ENCODE measurements at regions not wholly inside any gene's neighbourhood (a gene's known extent, or its start where the extent isn't known, plus 50 kb on each side); places are given as distances from the start of the nearest gene placed in this dataset.

DNA sequence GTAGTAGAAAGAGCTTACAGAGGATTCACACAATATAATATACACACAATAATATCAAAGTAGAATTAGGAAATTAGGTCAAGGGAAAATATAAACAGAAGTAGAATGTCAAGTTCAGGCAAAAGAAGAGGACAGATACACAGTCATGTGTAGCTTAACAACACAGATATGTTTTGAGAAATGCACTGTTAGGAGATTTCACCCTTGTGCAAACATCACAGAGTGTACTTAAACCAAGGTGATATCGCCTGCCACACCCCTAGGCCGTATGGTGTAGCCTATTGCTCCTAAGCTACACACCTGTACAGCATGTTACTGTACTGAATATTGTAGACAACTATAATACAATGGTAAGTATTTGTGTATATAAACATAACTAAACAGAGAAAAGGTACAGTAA lies 110.0 kb upstream of the EDNRA start:
- Mint-ChIP-seq H3K27me3 (no peaks in the 10 kb centered on the region), H3K4me3 (no peak overlapping the region), H3K36me3 (ENCODE audit: insufficient read depth) (no peaks in the 10 kb centered on the region), H3K4me1 (no peaks in the 10 kb centered on the region), H3K9me3 (peaks cover 4% of the 10 kb centered on the region), H3K27ac (ENCODE audit: low read depth) (no peak overlapping the region)
- DNase-seq (ENCODE audit: low spot score in 2 of 2): no peak
- ATAC-seq (replicated peaks; ENCODE audit: extremely low read depth, poor library complexity, severe bottlenecking): no peak

DNA sequence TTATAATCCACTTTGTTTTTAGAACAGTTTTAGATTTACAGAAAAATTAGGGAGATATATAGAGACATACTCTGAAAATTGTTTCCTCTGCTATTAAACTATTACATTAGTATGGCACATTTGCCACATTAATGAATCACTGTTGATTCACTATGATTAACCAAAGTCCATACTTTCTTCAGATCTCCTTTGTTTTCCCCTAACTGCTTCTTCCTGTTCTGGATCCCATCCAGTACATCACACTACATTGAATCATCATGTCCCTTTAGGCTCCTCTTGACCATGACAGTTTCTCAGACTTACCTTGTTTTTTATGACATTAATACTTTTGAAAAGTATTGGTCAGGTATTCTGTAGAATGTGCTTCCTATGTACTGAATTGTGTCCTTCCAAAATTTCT lies 109.2 kb upstream of the EDNRA start:
- no peak for DNase-seq (ENCODE audit: low spot score in 2 of 2)

DNA sequence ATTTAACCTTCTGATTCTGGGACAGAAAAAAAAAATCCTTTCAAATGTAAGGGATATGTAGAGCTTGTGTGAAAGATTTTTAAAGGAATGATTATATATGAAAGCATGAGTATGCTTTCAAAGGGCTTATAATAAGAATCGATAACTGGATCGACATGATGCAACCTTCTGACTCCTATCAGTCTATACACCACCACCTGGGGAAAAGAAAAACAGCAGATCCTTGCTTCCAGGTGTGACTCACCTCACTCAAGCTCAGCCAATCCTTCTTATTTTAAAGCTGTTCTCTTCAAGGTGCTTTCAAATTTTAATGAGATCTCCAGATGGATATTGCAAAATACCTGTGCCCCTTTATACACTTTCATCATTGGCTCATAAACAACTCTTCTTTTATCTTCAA lies 102.1 kb upstream of the EDNRA start:
- Mint-ChIP-seq H3K36me3 (ENCODE audit: insufficient read depth) (no peaks in the 10 kb centered on the region), H3K4me1 (no peaks in the 10 kb centered on the region), H3K4me3 (no peak overlapping the region), H3K27ac (ENCODE audit: low read depth) (no peak overlapping the region), H3K9me3 (peaks cover 17% of the 10 kb centered on the region), H3K27me3 (no peaks in the 10 kb centered on the region)
- no peak for DNase-seq (ENCODE audit: low spot score in 2 of 2)
- ATAC-seq (replicated peaks; ENCODE audit: extremely low read depth, poor library complexity, severe bottlenecking): no peak

More for the DNA sequence above, 109.2 kb upstream of the EDNRA start:
- Mint-ChIP-seq H3K27ac (ENCODE audit: low read depth) (no peak overlapping the region), H3K4me1 (no peaks in the 10 kb centered on the region), H3K27me3 (no peaks in the 10 kb centered on the region), H3K4me3 (no peak overlapping the region), H3K9me3 (peaks cover 10% of the 10 kb centered on the region), H3K36me3 (ENCODE audit: insufficient read depth) (no peaks in the 10 kb centered on the region)
- no peak for ATAC-seq (replicated peaks; ENCODE audit: extremely low read depth, poor library complexity, severe bottlenecking)

DNA sequence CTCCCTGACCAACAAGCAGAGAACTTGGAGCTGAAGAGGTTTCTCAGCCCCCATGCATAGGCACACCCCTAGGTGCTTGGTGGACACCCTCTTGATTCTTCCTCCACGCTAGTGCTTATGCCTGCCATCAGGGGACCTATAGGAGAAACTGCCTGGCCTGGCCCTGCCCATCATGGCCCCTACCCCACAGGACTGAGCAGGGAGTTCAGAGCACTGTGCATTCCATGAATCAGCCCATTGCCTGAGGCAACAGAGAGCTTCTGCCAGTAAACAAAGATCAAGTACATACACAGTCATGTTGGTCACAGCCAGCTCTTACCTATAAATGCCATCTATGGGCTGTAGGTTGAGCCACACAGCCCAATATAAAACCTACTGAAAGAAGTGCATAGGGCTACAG lies 99.1 kb upstream of the EDNRA start:
- no peak overlapping the region for H3K4me3 Mint-ChIP-seq
- DNase-seq (ENCODE audit: low spot score in 2 of 2) (no peak), ATAC-seq (replicated peaks; ENCODE audit: extremely low read depth, poor library complexity, severe bottlenecking) (no peak)
- H3K9me3 Mint-ChIP-seq: peaks cover 7% of the 10 kb centered on the region
- no peak overlapping the region for H3K27ac Mint-ChIP-seq (ENCODE audit: low read depth)
- H3K36me3 Mint-ChIP-seq (ENCODE audit: insufficient read depth): no peaks in the 10 kb centered on the region
- no peaks in the 10 kb centered on the region for H3K4me1 Mint-ChIP-seq
- H3K27me3 Mint-ChIP-seq: no peaks in the 10 kb centered on the region

DNA sequence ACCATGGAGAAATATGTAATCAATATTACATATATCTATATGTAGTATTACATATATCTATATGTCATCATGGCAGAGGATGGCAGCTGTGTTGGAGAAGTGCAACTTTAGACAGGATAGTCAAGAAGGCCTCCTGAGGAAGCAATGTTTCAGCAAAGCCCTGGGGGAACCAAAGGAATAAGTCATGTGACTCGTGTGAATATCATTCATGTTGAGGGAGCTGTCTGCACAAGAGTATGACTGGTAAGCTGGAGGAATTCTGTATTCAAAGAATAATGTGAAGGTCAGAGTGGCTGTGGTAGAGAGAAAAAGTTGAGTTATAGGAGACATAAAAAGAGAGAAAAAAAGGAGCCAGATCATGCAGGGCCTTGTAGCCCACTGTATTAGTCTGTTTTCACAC lies 92.9 kb upstream of the EDNRA start:
- Mint-ChIP-seq H3K9me3 (peaks cover 14% of the 10 kb centered on the region), H3K36me3 (ENCODE audit: insufficient read depth) (no peaks in the 10 kb centered on the region), H3K27ac (ENCODE audit: low read depth) (no peak overlapping the region), H3K27me3 (no peaks in the 10 kb centered on the region), H3K4me1 (no peaks in the 10 kb centered on the region), H3K4me3 (no peak overlapping the region)
- ATAC-seq (replicated peaks; ENCODE audit: extremely low read depth, poor library complexity, severe bottlenecking): no peak
- no peak for DNase-seq (ENCODE audit: low spot score in 2 of 2)

DNA sequence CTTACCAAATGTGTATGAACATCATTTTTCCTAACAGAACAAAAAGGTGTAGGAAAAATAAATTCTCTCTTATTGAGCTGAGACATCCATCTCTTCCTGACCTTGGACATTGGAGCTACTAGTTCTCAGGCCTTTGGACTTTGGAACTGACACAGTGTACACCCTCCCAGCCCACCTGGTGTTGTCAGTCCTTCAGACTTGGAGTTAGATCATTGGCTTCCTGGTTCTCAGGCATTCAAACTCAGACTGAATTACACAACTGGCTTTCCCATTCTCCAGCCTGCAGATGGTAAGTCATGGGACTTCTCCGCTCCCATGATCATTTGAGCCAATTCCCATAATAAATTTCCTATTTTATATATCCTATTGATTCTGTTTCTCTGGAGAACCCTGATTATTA lies 84.8 kb upstream of the EDNRA start:
- DNase-seq (ENCODE audit: low spot score in 2 of 2) (no peak), ATAC-seq (replicated peaks; ENCODE audit: extremely low read depth, poor library complexity, severe bottlenecking) (no peak)
- Mint-ChIP-seq H3K4me1 (no peaks in the 10 kb centered on the region), H3K9me3 (peaks cover 4% of the 10 kb centered on the region), H3K27ac (ENCODE audit: low read depth) (no peak overlapping the region), H3K36me3 (ENCODE audit: insufficient read depth) (no peaks in the 10 kb centered on the region), H3K4me3 (no peak overlapping the region), H3K27me3 (peaks cover 7% of the 10 kb centered on the region)

DNA sequence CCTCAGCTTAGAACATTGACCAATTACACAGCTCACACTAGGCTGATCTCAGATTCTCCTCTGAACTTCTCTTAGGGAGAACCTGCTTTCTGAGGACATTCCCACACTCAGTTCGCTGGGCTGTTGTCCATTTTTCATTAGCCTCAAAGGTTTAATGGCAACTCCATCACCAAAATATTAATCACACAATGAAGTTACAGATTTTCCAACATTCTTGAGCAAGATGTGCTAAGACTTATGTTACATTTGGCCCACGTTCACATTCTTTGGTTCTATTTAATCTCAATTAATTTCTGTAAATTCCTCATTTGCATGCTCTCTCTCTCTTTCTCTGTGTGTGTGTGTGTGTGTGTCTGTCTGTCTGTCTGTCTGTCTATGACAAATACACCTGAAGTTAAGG lies 82.3 kb upstream of the EDNRA start:
- Mint-ChIP-seq H3K9me3 (no peaks in the 10 kb centered on the region), H3K27me3 (peaks cover 7% of the 10 kb centered on the region), H3K27ac (ENCODE audit: low read depth) (no peak overlapping the region), H3K36me3 (ENCODE audit: insufficient read depth) (no peaks in the 10 kb centered on the region), H3K4me1 (no peaks in the 10 kb centered on the region), H3K4me3 (no peak overlapping the region)
- ATAC-seq (replicated peaks; ENCODE audit: extremely low read depth, poor library complexity, severe bottlenecking) (no peak), DNase-seq (ENCODE audit: low spot score in 2 of 2) (no peak)

DNA sequence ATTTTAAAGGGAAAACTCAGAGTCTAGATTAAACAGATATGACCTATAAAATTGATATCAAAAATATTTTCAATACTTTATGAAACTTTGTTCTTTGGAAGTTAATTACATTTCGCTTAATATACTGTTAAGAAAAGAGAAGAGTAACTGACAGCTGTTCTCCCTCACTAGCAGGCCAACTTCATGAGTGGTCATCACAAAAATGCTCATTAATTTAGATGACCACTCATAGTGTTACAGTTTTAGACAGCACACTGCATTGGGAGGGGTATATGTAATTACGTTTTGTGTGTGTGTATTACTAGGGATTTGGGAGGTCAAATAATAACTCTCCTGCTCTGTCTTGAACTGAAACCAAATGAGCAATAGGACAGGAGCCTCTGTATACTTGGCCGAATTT lies 80.2 kb upstream of the EDNRA start:
- no peaks in the 10 kb centered on the region for H3K4me1 Mint-ChIP-seq
- no peaks in the 10 kb centered on the region for H3K36me3 Mint-ChIP-seq (ENCODE audit: insufficient read depth)
- H3K27ac Mint-ChIP-seq (ENCODE audit: low read depth): no peak overlapping the region
- no peak for DNase-seq (ENCODE audit: low spot score in 2 of 2)
- no peak for ATAC-seq (replicated peaks; ENCODE audit: extremely low read depth, poor library complexity, severe bottlenecking)
- H3K27me3 Mint-ChIP-seq: no peaks in the 10 kb centered on the region
- peaks cover 6% of the 10 kb centered on the region for H3K9me3 Mint-ChIP-seq
- H3K4me3 Mint-ChIP-seq: no peak overlapping the region

DNA sequence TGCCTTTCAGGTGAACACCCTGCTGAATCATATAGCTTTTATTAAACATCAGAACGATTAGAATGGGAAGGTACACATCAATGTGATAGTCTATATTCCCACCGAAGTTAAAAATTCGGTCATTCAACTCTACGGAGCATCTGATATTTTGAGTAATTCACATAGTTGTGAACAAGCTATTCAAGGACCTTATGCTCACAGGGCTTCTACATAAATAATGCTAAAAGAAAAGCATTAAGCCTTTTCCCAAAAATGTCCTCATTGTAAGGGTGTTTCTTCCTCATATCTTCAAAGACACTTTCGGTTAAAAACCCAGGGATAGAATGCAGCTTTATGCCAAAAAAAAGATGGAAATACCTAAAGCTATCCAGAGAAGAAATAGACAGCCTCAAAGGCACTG lies 79.7 kb upstream of the EDNRA start:
- Mint-ChIP-seq H3K36me3 (ENCODE audit: insufficient read depth) (no peaks in the 10 kb centered on the region), H3K4me1 (no peaks in the 10 kb centered on the region), H3K27me3 (no peaks in the 10 kb centered on the region), H3K27ac (ENCODE audit: low read depth) (no peak overlapping the region), H3K4me3 (no peak overlapping the region), H3K9me3 (peaks cover 6% of the 10 kb centered on the region)
- no peak for DNase-seq (ENCODE audit: low spot score in 2 of 2)
- ATAC-seq (replicated peaks; ENCODE audit: extremely low read depth, poor library complexity, severe bottlenecking): no peak

DNA sequence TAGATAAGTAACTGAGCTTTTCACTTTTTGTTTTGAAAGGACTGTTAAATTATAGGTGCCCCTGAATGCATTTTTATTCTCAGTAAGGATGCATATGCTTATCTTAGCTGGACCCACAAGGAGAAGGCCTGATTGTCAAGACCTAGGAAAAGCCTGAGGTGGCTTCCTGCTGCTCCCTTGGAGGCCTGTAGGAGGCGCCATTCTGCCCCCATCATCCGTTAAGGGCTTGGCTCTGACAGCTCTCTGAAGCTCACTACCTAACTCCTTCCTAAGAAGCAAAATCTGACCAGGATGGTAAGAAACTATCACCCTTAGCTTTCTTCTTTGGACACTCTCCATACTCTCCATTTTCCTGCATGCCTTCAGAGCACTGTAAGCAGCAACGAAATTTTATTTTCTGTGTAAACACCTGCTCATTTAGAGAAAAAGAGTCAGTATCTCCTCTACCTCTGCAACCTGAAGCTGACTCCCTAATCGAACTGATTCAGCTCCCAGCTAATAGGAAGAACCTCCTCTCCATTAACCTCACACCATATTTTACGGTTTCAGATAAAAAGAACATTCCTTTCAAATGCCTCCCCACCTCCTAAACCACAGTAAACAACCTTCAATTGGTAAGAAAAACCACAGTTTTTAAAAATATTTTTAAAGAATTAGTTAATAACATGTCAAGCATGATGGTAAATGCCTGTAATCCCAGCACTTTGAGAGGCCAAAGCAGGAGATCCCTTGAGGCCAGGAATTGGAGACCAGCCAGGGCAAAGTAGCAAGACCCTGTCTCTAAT lies 73.4 kb upstream of the EDNRA start:
- Mint-ChIP-seq H3K27ac (ENCODE audit: low read depth) (no peak overlapping the region), H3K9me3 (peaks cover 6% of the 10 kb centered on the region), H3K4me3 (no peak overlapping the region), H3K36me3 (ENCODE audit: insufficient read depth) (no peaks in the 10 kb centered on the region), H3K4me1 (no peaks in the 10 kb centered on the region), H3K27me3 (no peaks in the 10 kb centered on the region)
- DNase-seq (ENCODE audit: low spot score in 2 of 2) (no peak), ATAC-seq (replicated peaks; ENCODE audit: extremely low read depth, poor library complexity, severe bottlenecking) (no peak)

DNA sequence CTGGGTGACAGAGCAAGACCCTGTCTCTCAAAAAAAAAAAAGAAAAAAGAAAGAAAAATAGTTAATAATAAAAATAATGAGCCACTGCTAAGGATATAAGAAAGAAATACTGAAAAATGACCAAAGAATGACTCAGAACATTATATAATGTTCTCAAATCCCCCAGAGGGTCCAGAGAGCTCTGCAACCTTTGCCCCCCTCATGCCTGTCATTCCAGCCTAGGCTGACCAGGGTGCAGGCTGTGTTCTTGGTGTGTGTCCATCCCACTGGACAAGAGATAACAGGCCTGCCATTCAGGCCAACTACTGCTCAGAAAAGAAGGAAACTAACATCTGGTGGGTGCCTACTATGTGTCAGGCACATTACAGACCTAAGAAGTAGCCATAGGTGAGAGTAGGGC lies 72.7 kb upstream of the EDNRA start:
- no peak overlapping the region for H3K4me3 Mint-ChIP-seq
- no peaks in the 10 kb centered on the region for H3K27me3 Mint-ChIP-seq
- no peak overlapping the region for H3K27ac Mint-ChIP-seq (ENCODE audit: low read depth)
- no peak for ATAC-seq (replicated peaks; ENCODE audit: extremely low read depth, poor library complexity, severe bottlenecking)
- DNase-seq (ENCODE audit: low spot score in 2 of 2): no peak
- no peaks in the 10 kb centered on the region for H3K4me1 Mint-ChIP-seq
- H3K36me3 Mint-ChIP-seq (ENCODE audit: insufficient read depth): no peaks in the 10 kb centered on the region
- peaks cover 6% of the 10 kb centered on the region for H3K9me3 Mint-ChIP-seq

DNA sequence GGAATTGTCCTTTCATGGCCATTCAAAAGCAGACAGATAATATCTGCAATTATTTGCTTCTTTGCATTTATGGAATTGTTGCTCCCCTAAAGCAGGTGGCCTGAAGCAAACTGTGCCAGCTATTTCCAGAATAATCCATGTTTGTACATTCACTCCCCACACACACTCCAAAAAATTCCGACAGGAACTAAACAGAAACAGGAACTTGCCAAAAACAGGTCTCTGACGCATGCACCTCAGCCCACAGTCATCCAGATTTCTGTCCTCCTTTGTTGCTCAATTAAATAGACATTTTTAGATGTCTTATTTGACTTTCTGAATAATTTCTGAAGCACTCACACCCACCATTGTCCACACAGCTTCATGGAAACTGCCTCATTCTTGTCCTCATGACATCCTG lies 71.5 kb upstream of the EDNRA start:
- H3K27me3 Mint-ChIP-seq: no peaks in the 10 kb centered on the region
- no peak for DNase-seq (ENCODE audit: low spot score in 2 of 2)
- H3K36me3 Mint-ChIP-seq (ENCODE audit: insufficient read depth): no peaks in the 10 kb centered on the region
- H3K9me3 Mint-ChIP-seq: peaks cover 14% of the 10 kb centered on the region
- no peaks in the 10 kb centered on the region for H3K4me1 Mint-ChIP-seq
- no peak overlapping the region for H3K27ac Mint-ChIP-seq (ENCODE audit: low read depth)
- H3K4me3 Mint-ChIP-seq: no peak overlapping the region
- no peak for ATAC-seq (replicated peaks; ENCODE audit: extremely low read depth, poor library complexity, severe bottlenecking)

DNA sequence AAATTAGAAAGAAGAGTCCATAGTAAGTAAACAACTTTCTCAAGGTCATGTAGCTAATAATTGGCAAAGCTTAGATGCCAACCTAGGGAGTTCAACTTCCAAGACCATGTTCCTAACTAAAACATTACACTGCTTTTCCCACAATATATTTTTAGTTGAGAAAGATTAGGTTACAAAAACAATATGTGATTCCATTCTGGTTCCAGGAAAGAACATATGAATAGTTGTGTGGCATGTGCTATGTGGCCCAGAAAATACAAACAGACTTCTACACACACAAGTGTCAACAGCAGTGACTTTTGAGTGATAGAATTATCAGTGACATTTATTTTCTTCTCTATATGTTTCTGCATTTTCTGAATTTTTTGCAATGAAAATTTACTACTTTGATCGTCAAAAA lies 62.7 kb upstream of the EDNRA start:
- ATAC-seq (replicated peaks; ENCODE audit: extremely low read depth, poor library complexity, severe bottlenecking) (no peak), DNase-seq (ENCODE audit: low spot score in 2 of 2) (no peak)
- H3K27me3 Mint-ChIP-seq: no peaks in the 10 kb centered on the region
- H3K4me1 Mint-ChIP-seq: no peaks in the 10 kb centered on the region
- H3K36me3 Mint-ChIP-seq (ENCODE audit: insufficient read depth): no peaks in the 10 kb centered on the region
- peaks cover 24% of the 10 kb centered on the region for H3K9me3 Mint-ChIP-seq
- H3K27ac Mint-ChIP-seq (ENCODE audit: low read depth): no peak overlapping the region
- no peak overlapping the region for H3K4me3 Mint-ChIP-seq
